ENCODE measurements at regions not wholly inside any gene's neighbourhood (a gene's known extent, or its start where the extent isn't known, plus 50 kb on each side); places are given as distances from the start of the nearest gene placed in this dataset.

- DNase-seq, result no peak
These were observed 74.8 kb upstream of the ZNF516 start for GRCh38 chr18:76569644-76570419.

DNA sequence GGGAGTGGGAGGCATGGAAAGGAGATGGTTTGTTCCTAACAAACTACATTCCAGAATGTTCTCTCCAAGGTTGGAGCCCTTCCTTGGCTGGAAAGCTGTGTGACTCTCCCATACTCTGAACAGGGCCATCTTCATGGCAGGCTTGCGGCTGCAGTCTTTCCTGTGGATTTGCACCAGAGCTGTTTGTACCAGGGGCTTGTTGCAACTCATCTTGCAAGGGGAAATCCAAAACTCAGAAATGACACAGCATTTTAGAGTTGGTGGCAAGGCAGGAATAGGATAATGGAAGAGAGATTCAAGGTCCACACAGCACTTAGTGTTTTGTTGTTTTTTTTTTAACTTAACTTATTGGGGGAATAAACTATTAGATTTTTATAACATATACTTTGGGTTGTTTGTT is 73.7 kb upstream of the ZNF516 start:
- DNase-seq, result no peak

DNA sequence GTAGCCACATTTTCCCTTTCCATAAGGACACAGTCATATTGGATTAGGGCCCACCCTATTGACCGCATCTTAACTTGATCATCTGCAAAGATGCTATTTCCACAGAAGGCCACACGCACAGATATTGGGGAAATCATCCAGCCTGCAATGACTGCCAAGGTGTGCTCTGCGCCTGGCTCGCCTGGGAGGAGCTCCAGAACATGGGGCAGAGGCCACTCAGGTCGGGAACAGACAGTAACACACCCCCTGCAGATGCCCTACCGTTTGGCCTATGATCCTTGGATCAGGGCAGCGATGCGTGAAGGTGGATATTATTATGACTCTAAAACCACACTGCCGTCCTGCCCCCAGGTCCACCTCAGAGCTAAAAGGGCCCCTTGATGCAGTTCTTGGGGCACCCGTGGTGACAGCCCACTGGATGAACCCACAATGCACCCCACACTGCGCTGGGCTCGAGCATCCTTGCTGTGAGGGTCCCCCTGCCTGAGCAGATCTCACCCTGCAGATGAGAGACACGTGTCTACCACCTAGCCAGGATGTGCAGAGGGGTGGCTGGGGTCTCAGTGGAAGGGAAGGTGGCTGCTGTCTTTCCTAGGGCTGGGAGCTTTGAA is 72.9 kb upstream of the ZNF516 start:
- no peak for DNase-seq

- no peak for DNase-seq
These were observed 71.9 kb upstream of the ZNF516 start for GRCh38 chr18:76566987-76567386.

GRCh38 chr18:76565238-76566173 is 70.5 kb upstream of the ZNF516 start:
- DNase-seq, result peak; percentile 80

GRCh38 chr18:76564655-76565237 is 69.7 kb upstream of the ZNF516 start:
- peak; percentile 7 for DNase-seq

DNA sequence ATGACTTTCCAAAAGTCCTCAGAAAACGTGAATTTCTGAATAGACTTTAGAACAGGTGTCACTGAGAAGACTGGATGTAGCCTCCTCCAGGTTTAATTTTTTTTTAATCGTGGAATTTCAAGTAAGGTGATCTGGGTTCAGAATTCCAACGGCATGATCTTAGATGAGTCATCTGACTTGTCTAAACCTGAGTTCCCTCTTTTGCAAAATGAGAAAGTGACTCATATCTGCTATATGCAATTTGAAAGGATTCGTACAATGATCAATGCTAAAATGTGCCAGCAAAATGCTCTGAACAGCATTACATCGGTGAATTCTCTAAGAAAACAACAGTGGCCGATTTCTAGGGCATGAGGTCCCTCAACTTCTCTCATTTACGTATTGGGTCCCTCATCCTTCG is 69.1 kb upstream of the ZNF516 start:
- DNase-seq, result peak; percentile 59

GRCh38 chr18:76562286-76563122 is 67.5 kb upstream of the ZNF516 start:
- no peak for DNase-seq

DNA sequence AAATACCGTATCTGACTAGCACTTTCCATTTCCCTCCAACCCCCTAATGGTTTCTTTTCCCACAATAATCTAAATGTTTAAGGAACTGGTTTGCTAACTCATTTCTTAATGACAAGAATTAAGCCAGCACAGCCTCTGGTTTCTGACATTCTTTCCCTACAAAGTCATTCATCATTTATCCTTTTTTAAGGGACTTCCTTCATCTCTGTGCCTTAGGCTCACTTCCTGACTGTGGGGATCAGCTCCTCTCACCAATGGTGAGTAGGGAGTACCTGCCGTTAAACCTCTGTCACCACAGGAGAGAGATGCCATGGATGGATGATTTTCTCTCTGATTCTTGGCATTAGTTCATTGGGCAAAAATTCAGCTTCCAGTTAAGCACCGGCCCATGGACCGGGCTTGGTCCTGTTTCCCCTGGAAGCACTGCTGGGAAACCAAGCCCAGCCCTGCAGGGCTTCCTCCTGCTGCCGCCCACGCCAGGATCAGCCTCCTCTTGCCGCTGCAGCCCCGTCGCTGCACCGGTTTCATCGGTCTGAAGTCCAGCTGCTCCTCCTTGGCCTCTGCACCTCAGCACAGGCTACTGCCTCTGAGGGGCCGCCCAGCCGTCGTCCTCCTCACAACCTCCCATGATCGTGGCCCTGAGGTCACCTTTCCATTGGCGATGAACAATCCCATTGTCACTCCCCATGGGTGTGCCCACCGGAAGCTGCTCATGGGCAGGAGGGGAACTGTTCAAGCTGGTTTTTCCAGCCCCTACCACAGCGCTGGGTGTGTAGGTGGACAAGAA is 64.0 kb upstream of the ZNF516 start:
- DNase-seq, result no peak

DNA sequence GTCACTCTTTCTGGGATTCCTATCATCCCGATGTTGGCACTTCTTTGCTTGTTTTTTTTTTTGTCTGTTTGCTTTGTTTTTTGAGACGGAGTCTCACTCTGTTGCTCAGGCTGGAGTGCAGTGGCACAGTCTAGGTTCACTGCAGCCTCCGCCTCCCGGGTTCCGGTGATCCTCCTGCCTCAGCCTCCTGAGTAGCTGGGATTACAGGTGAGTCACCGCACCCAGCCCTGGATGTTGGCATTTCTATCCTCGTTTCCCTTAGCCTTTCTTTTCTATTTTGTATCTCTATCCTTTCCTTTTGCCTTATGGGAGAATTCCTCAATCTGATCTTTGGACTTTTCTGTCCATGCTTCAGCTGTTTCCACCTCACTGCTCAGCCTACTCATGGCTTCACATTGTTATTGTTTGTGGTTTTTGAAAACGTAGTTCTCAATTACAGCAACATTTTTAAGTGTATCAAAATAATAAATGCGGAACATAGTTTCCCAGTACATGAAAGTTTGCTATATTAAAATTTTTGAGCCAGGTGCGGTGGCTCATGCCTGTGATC is 62.1 kb upstream of the ZNF516 start:
- DNase-seq, result no peak

- DNase-seq, result no peak
These were observed 59.6 kb upstream of the ZNF516 start for GRCh38 chr18:76554547-76555222.

DNA sequence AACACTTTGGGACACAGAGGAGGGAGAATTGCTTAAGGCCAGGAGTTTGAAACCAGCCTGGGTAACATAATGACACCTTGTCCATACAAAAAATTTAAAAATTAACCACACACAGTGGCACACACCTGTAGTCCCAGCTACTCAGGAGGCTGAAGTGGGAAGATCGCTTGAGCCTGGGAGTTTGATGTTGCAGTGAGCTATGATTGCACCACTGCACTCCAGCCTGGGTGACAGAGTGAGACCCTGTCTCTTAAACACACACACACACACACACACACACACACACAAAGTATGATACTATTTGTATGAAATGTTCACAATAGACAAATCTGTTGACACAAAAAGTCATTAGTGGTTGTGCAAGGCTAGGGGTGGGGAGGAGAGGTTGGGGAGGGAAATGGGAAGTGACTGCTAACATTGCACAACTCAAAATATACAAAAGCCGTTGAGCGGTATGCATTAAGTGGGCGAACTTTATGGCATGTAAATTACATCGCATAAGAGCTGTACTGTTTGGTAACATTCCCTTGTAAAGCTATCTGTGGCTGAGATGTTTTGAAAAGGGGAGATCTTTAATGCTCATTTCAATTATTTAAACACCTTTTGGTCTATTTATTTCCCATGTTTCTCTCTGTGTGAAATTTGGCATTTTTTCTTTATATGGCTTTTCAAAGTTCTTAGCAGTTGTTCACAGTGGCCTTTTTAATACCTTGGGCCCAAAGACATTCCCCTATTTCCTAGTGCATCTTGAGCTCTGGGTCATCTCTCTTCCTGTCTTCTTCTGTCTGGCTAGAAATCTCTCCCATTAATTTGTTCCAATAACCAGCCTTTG is 58.9 kb upstream of the ZNF516 start:
- no peak for DNase-seq

DNA sequence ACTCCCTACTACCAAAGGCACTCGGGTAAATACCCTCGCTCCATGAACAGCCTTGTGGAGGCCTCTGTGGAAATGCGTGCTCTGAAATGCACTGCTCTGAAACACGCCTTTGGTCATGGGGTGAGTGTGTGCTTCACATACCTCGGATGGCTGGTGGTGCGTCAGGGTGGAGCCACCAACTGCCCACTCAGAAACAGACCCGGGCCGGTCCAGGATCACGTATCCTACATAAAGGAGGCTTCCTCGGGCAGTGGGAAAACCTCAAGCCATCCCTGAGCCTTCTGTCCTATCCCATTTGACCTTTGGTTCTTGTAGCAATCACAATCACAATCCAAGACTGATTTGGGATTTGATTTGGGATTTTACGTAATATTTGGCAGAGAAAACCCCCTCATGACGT is 53.5 kb upstream of the ZNF516 start:
- DNase-seq, result no peak

DNA sequence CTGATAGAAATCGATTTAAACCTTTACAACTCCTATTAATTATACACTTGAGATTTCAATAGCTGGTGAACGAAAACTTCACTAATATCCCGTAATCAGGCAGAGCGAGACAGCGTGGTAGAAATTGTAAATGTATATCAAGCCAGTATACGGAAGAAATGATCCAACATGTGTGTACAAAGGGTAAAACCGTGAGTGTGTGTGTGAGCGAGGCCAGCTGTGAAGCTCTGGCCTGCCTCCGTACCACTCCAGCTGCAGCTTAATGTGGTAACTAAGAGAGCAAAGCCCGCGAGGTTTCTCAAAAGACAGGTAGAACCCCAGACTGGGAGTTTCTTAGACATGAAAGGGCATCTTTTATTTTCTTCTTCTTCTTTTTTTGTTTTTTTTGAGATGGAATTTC is 52.3 kb upstream of the ZNF516 start:
- no peak for DNase-seq

GRCh38 chr18:76546436-76546835 is 51.4 kb upstream of the ZNF516 start:
- no peak for DNase-seq

DNA sequence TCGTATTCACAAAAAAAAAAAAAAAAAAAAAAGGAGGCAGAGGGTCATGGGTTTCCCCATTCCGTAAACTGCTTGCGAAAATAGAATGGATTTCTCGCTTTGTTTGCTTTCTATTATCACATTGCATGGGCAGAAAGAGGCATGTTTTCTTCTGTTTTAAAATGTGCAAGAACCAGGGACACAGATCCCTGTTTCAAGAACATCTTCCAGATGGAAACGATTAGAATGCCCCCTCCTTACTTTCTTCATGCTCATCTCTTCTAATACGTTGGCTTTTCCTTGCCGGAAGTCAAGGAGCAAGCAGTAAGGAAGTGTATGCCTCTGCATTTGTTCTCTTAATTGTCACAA is 51.0 kb upstream of the ZNF516 start:
- no peak for DNase-seq

- no peak for DNase-seq
These were observed 50.5 kb upstream of the ZNF516 start for GRCh38 chr18:76545433-76546087.

DNA sequence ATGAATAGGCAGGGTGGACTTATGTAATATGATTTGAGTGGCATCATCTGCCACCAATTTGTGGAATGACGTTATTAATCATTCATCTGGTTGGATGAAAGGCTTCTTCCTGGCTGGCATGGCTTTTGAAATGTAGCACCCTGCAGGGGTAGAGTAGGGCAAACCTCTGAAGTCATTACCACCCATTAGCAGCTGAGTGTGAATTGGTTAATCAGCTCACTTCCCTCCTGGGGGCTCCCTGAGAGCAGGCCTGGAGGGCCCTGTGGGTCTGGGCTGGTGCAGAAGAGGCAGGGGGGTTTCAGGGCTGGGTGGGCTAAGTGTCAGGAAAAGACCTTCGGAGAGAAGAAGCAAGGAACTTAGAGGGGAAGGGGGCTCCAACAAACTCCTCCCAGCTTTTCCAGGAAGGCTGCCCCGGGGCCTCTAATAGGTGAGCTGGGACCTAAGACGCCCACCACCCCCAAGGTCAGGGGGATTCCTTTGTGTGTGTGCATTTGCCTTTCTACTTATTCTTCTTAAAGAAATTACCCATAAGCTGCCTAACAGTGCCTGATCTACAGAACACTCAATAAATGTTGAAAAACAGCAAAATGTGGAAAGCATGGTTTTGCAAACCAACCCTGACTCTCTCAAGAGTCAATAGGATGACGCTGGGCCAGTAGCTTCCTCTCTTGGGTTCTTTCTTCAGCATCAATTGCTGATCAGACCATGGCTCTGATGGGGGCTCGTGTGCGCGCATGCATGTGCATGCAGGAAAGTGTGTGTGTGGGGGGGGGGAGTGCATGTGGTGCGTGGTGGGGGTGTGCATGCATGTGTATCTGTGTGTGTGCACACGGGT is 49.7 kb upstream of the ZNF516 start:
- no peak for DNase-seq

Data from NCI-H226 (cell line).